HCT116 (cell line): ENCODE measurements at regions not wholly inside any gene's neighbourhood (a gene's known extent, or its start where the extent isn't known, plus 50 kb on each side); places are given as distances from the start of the nearest gene placed in this dataset.

Source experiments
- ATAC-seq: fragments of 200-7000 bp; cut with Tn5 transposase; 2 replicates; pipeline ENCODE4 v1.9.1; 2020; ENCODE audit warnings: mild to moderate bottlenecking, moderate library complexity
- BruUV-seq: library from RNA; stranded (reverse); fragments of 400-500 nt; replicated peaks from 2 replicates; lab custom pipeline; 2021; lab: Mats Ljungman, UMichigan
- CTCF ChIA-PET: fragments of 300-600 bp; sonication (Branson Sonifier 250); formaldehyde crosslinking; loops from one replicate; lab custom pipeline; 2021; ENCODE audit warnings: antibody characterized with exemption; lab: Charles Lee
- POLR2A ChIA-PET: fragments of 300-600, 350-600 bp; sonication (Branson Sonifier 250); formaldehyde crosslinking; loops from one replicate; lab custom pipeline; 2021; ENCODE audit warnings: antibody characterized with exemption; lab: Charles Lee
- RAD21 ChIA-PET, 2 experiments: fragments of 300-600 bp; sonication (Branson Sonifier 250); formaldehyde crosslinking; loops; one replicate each; lab custom pipeline; 2023; ENCODE audit warnings: low total read pairs in 2 of 2; ENCODE audit not compliant: uncharacterized antibody in 2 of 2, unreplicated experiment in 2 of 2, low non-redundant PET in 1 of 2; lab: Charles Lee
- DNase-seq: peaks from one replicate; pipeline ENCODE4 v3.0.0-alpha.2; 2010; ENCODE audit warnings: low read depth, low spot score
- H2AFZ ChIP-seq: fragments of 200-600 bp; shearing (Covaris generic), sonication (generic); 2 replicates; pipeline ENCODE4 v1.6.1; 2017; ENCODE audit warnings: low read depth, mixed run types, mixed read lengths, antibody characterized with exemption, low read length; ENCODE audit not compliant: poor library complexity, severe bottlenecking
- H3K27ac ChIP-seq: 2 replicates; pipeline ENCODE4 v1.5.1; 2012; ENCODE audit warnings: low read depth, low read length
- H3K27me3 ChIP-seq: fragments of 200-600 bp; sonication (generic); 2 replicates; pipeline ENCODE4 v1.6.1; 2016; ENCODE audit warnings: mixed run types, low read length, mixed read lengths; ENCODE audit not compliant: insufficient read depth
- H3K36me3 ChIP-seq, 2 experiments: fragments of 200-500 bp in 1 of 2; fragments of 200-600 bp in 1 of 2; sonication (Bioruptor generic) in 1 of 2; sonication (generic) in 1 of 2; 2 replicates each; pipeline versions ENCODE4 v1.5.1 to v1.6.1; 2014 to 2016; ENCODE audit warnings: low read length in 2 of 2, inconsistent platforms in 1 of 2, mixed read lengths in 1 of 2, mixed run types in 1 of 2; ENCODE audit not compliant: insufficient read depth in 2 of 2, control insufficient read depth in 1 of 2
- H3K4me1 ChIP-seq, 2 experiments: fragments of 200-600 bp in 1 of 2; sonication (generic) in 1 of 2; 2 replicates each; pipeline versions ENCODE4 v1.5.1 to v1.6.1; 2012 to 2017; ENCODE audit warnings: low read length in 2 of 2, inconsistent platforms in 1 of 2, mild to moderate bottlenecking in 1 of 2, mixed read lengths in 1 of 2, mixed run types in 1 of 2, moderate library complexity in 1 of 2; ENCODE audit not compliant: insufficient read depth in 2 of 2, control insufficient read depth in 1 of 2
- H3K4me2 ChIP-seq: fragments of 200-600 bp; sonication (generic); 2 replicates; pipeline ENCODE4 v1.6.1; 2017; ENCODE audit warnings: mixed run types, low read length, mixed read lengths
- H3K4me3 ChIP-seq, 2 experiments: fragments of 200-600 bp in 1 of 2; sonication (generic) in 1 of 2; replicated peaks in 1 of 2; 2 replicates each; pipeline ENCODE4 v1.5.1; 2011 to 2016; ENCODE audit warnings: low read length in 2 of 2, control low read depth in 1 of 2, low read depth in 1 of 2, mild to moderate bottlenecking in 1 of 2, mixed read lengths in 1 of 2, mixed run types in 1 of 2
- H3K79me2 ChIP-seq: fragments of 200-600 bp; sonication (generic); 2 replicates; pipeline ENCODE4 v1.6.1; 2017; ENCODE audit warnings: mild to moderate bottlenecking, mixed run types, low read length, moderate library complexity, mixed read lengths; ENCODE audit not compliant: insufficient read depth
- H3K9ac ChIP-seq: fragments of 200-600 bp; sonication (generic); 2 replicates; pipeline ENCODE4 v1.6.1; 2016; ENCODE audit warnings: low read length, mixed read lengths
- H3K9me2 ChIP-seq: fragments of 200-600 bp; sonication (generic), shearing (Covaris generic); 2 replicates; pipeline ENCODE4 v1.6.1; 2017; ENCODE audit warnings: mixed run types, mild to moderate bottlenecking, moderate library complexity; ENCODE audit not compliant: insufficient read depth
- H3K9me3 ChIP-seq, 2 experiments: fragments of 200-500 bp in 1 of 2; fragments of 200-600 bp in 1 of 2; sonication (Bioruptor generic) in 1 of 2; sonication (generic) in 1 of 2; 2 replicates each; pipeline ENCODE4 v1.6.1; 2014 to 2017; ENCODE audit warnings: low read length in 2 of 2, mixed read lengths in 2 of 2, inconsistent platforms in 1 of 2, low read depth in 1 of 2, mild to moderate bottlenecking in 1 of 2, mixed run types in 1 of 2, moderate library complexity in 1 of 2; ENCODE audit not compliant: control insufficient read depth in 1 of 2, insufficient read depth in 1 of 2
- H4K20me1 ChIP-seq: fragments of 200-600 bp; sonication (generic), shearing (Covaris generic); 2 replicates; pipeline ENCODE4 v1.6.1; 2017; ENCODE audit warnings: mixed run types, mild to moderate bottlenecking, moderate library complexity; ENCODE audit not compliant: insufficient read depth
- CBX3 ChIP-seq: IDR thresholded peaks from 2 replicates; pipeline ENCODE4 v1.6.1; 2012; ENCODE audit warnings: low read depth
- CEBPB ChIP-seq: IDR thresholded peaks from 2 replicates; pipeline ENCODE4 v1.6.1; 2012; ENCODE audit warnings: low read depth
- EGR1 ChIP-seq: IDR thresholded peaks from 2 replicates; pipeline ENCODE4 v1.6.1; 2012; ENCODE audit warnings: low read depth
- ELF1 ChIP-seq: IDR thresholded peaks from 2 replicates; pipeline ENCODE4 v1.6.1; 2012; ENCODE audit warnings: low read depth, borderline replicate concordance
- FOSL1 ChIP-seq: IDR thresholded peaks from 2 replicates; pipeline ENCODE4 v1.6.1; 2012; ENCODE audit warnings: low read depth
- POLR2A ChIP-seq: IDR thresholded peaks from 2 replicates; pipeline ENCODE4 v1.7.0; 2011; ENCODE audit warnings: borderline replicate concordance; ENCODE audit not compliant: insufficient read depth, insufficient read length; ENCODE audit errors: extremely low read depth
- POLR2AphosphoS5 ChIP-seq: IDR thresholded peaks from 2 replicates; pipeline ENCODE4 v1.6.1; 2011; ENCODE audit warnings: mild to moderate bottlenecking, low read depth, low read length, moderate library complexity
- SRF ChIP-seq: IDR thresholded peaks from 2 replicates; pipeline ENCODE4 v1.6.1; 2012; ENCODE audit warnings: low read depth
- TCF7L2 ChIP-seq: IDR thresholded peaks from 2 replicates; pipeline ENCODE4 v1.7.0; 2011; ENCODE audit warnings: borderline replicate concordance, inconsistent platforms; ENCODE audit not compliant: insufficient read depth, insufficient read length; ENCODE audit errors: extremely low read depth
- ZFX ChIP-seq: fragments of 450-650 bp; IDR thresholded peaks from 2 replicates; pipeline ENCODE4 v1.6.1; 2017
- intact Hi-C: fragments of 100-400 bp; cut with micrococcal nuclease; formaldehyde crosslinking; loops from 2 replicates; pipeline ENCODE4 v1.10.0; 2022
- TF ChIP-seq, protein P1 (sequence below): IDR thresholded peaks from 2 replicates; pipeline ENCODE4 v1.6.1; 2011; ENCODE audit warnings: mild to moderate bottlenecking, low read length, moderate library complexity; ENCODE audit not compliant: insufficient replicate concordance; ENCODE audit errors: extremely low read depth
- TF ChIP-seq, protein P2 (sequence below): IDR thresholded peaks from 2 replicates; pipeline ENCODE4 v1.6.1; 2012

DNA sequence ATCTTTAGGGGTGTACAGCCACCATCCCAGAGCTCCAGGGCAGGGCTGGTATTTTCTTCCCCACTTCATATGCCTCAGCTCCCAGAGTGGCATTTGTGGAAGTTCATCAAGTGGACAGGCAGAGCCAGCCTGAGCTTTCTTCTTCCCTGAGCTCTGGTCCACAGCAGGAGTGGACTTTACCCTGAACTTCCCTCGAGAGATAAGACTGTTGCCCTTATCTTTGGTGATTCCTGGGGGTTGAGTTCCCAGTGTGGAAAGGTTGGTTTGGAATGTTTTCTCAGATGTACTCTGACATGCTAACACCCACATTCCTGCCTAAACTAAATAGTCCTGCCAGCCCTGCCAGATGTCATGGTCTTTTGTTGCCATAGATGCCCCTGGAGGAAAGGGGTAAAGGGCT lies 62.0 kb upstream of the LGALSL start:
- Histone ChIP-seq H3K9me2 (no peaks in the 10 kb centered on the region), H3K27me3 (no peaks in the 10 kb centered on the region), H4K20me1 (no peaks in the 10 kb centered on the region), H2AFZ (no peak overlapping the region), H3K79me2 (no peaks in the 10 kb centered on the region), H3K9me3 (no peaks in the 10 kb centered on the region; a peak in 1 of 4 replicates), H3K4me2 (no peak overlapping the region)
- intact Hi-C loops: no loop called here
- DNase-seq: no peak
- TF ChIP-seq POLR2AphosphoS5 (no peak), EGR1 (no peak), ZFX (no peak), SRF (no peak), FOSL1 (no peak), TCF7L2 (no peak), POLR2A (no peak), CEBPB (no peak), ELF1 (no peak), CBX3 (no peak)
- TF ChIP-seq, protein P1, sequence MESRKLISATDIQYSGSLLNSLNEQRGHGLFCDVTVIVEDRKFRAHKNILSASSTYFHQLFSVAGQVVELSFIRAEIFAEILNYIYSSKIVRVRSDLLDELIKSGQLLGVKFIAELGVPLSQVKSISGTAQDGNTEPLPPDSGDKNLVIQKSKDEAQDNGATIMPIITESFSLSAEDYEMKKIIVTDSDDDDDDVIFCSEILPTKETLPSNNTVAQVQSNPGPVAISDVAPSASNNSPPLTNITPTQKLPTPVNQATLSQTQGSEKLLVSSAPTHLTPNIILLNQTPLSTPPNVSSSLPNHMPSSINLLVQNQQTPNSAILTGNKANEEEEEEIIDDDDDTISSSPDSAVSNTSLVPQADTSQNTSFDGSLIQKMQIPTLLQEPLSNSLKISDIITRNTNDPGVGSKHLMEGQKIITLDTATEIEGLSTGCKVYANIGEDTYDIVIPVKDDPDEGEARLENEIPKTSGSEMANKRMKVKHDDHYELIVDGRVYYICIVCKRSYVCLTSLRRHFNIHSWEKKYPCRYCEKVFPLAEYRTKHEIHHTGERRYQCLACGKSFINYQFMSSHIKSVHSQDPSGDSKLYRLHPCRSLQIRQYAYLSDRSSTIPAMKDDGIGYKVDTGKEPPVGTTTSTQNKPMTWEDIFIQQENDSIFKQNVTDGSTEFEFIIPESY: no peak
- TF ChIP-seq, protein P2, sequence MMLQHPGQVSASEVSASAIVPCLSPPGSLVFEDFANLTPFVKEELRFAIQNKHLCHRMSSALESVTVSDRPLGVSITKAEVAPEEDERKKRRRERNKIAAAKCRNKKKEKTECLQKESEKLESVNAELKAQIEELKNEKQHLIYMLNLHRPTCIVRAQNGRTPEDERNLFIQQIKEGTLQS: no peak
- TF ChIP-seq, all 23 proteins: peak for 0
- no peak overlapping the region for H3K9ac ChIP-seq
- CTCF ChIA-PET: no interaction called here
- RAD21 ChIA-PET: no interaction called here
- no peak overlapping the region for H3K4me3 ChIP-seq
- no peaks in the 10 kb centered on the region for H3K4me1 ChIP-seq
- no peak for ATAC-seq
- H3K27ac ChIP-seq: no peak overlapping the region
- no peaks in the 10 kb centered on the region for H3K36me3 ChIP-seq
- POLR2A ChIA-PET: no interaction called here
- no TSS peak for BruUV-seq
